CD4-positive, alpha-beta memory T cell (primary cell): ENCODE measurements at regions not wholly inside any gene's neighbourhood (a gene's known extent, or its start where the extent isn't known, plus 50 kb on each side); places are given as distances from the start of the nearest gene placed in this dataset.
"Not testable (repeated sequence)": the region's sequence is repeated elsewhere in the genome, so short reads cannot be mapped to it uniquely, and the experiment has no call there.

Source experiments
- CTCF ChIA-PET: fragments of 350-600 bp; sonication (Branson Sonifier 250); formaldehyde crosslinking; loops from one replicate; lab custom pipeline; 2021; ENCODE audit warnings: inconsistent platforms; ENCODE audit not compliant: partially characterized antibody; lab: Charles Lee
- POLR2A ChIA-PET: fragments of 350-600 bp; sonication (Branson Sonifier 250); formaldehyde crosslinking; loops from one replicate; lab custom pipeline; 2021; ENCODE audit not compliant: partially characterized antibody; lab: Charles Lee
- DNase-seq, 5 donors: peaks; one replicate each; pipeline versions ENCODE4 v3.0.0 to v3.0.0-alpha.2; 2020 to 2022; ENCODE audit warnings: mixed read lengths in 1 of 5
- H3K27ac ChIP-seq: one replicate; pipeline ENCODE4 v1.7.0; 2013; ENCODE audit warnings: low read depth, low read length
- H3K27me3 ChIP-seq: 2 replicates; pipeline ENCODE4 v1.7.0; 2013; ENCODE audit warnings: mild to moderate bottlenecking, low read length, moderate library complexity; ENCODE audit not compliant: insufficient read depth
- H3K36me3 ChIP-seq: 2 replicates; pipeline ENCODE4 v1.7.0; 2013; ENCODE audit warnings: mild to moderate bottlenecking, low read length, moderate library complexity; ENCODE audit not compliant: insufficient read depth
- H3K4me1 ChIP-seq: 2 replicates; pipeline ENCODE4 v1.7.0; 2013; ENCODE audit warnings: mild to moderate bottlenecking, low read length, moderate library complexity; ENCODE audit not compliant: insufficient read depth
- H3K4me3 ChIP-seq, 2 donors: one replicate each; pipeline ENCODE4 v1.7.0; 2013; ENCODE audit warnings: low read length in 2 of 2, mild to moderate bottlenecking in 1 of 2
- H3K9me3 ChIP-seq, 2 donors: one replicate each; pipeline ENCODE4 v1.7.0; 2013; ENCODE audit warnings: low read length in 2 of 2, control low read depth in 1 of 2; ENCODE audit not compliant: control insufficient read depth in 1 of 2
- H3K27ac Mint-ChIP-seq, 7 donors: one replicate each; pipeline ENCODE4 v1.8.0; 2020 to 2021; ENCODE audit warnings: mixed read lengths in 7 of 7, mild to moderate bottlenecking in 6 of 7, inconsistent platforms in 3 of 7, moderate library complexity in 3 of 7
- H3K27me3 Mint-ChIP-seq, 2 donors: one replicate each; pipeline ENCODE4 v1.8.0; 2020 to 2021; ENCODE audit warnings: mixed read lengths in 2 of 2
- H3K36me3 Mint-ChIP-seq, 2 donors: one replicate each; pipeline ENCODE4 v1.8.0; 2020 to 2021; ENCODE audit warnings: mixed read lengths in 2 of 2, inconsistent platforms in 1 of 2, mild to moderate bottlenecking in 1 of 2
- H3K4me1 Mint-ChIP-seq, 4 donors: one replicate each; pipeline ENCODE4 v1.8.0; 2020 to 2021; ENCODE audit warnings: mixed read lengths in 4 of 4, mild to moderate bottlenecking in 1 of 4
- H3K4me3 Mint-ChIP-seq, 8 donors: one replicate each; pipeline ENCODE4 v1.8.0; 2020 to 2021; ENCODE audit warnings: mixed read lengths in 8 of 8, mild to moderate bottlenecking in 7 of 8, moderate library complexity in 6 of 8, inconsistent platforms in 3 of 8
- H3K9me3 Mint-ChIP-seq, 8 donors: one replicate each; pipeline ENCODE4 v1.8.0; 2020 to 2021; ENCODE audit warnings: mixed read lengths in 8 of 8, mild to moderate bottlenecking in 5 of 8, inconsistent platforms in 3 of 8, moderate library complexity in 1 of 8
- intact Hi-C: fragments of 100-400 bp; cut with micrococcal nuclease; formaldehyde crosslinking; loops from one replicate; pipeline ENCODE4 v1.15.1; 2023

- intact Hi-C loops = no loop called here
- no peak overlapping the region for H3K4me3 ChIP-seq
- no peak overlapping the region for H3K4me3 Mint-ChIP-seq
- H3K9me3 ChIP-seq = no peaks in the 10 kb centered on the region
- no peak overlapping the region for H3K27ac ChIP-seq
- H3K9me3 Mint-ChIP-seq = peaks cover 0 to 8% (median 3%) of the 10 kb centered on the region in 8 donors
- POLR2A ChIA-PET = no interaction called here
- no peaks in the 10 kb centered on the region for H3K27me3 Mint-ChIP-seq
- no peaks in the 10 kb centered on the region for H3K27me3 ChIP-seq
- no peaks in the 10 kb centered on the region for H3K36me3 Mint-ChIP-seq
- H3K4me1 ChIP-seq = no peaks in the 10 kb centered on the region
- no peak overlapping the region for H3K27ac Mint-ChIP-seq
- H3K4me1 Mint-ChIP-seq = no peaks in the 10 kb centered on the region
- no peaks in the 10 kb centered on the region for H3K36me3 ChIP-seq
- CTCF ChIA-PET = no interaction called here
- DNase-seq = no peak
These were observed 752.5 kb upstream of the PCDH10 start for GRCh38 chr4:132396636-132397035.

- H3K27ac ChIP-seq = no peak overlapping the region
- Mint-ChIP-seq H3K4me1 (no peaks in the 10 kb centered on the region), H3K36me3 (no peaks in the 10 kb centered on the region), H3K27ac (no peak overlapping the region), H3K9me3 (peaks cover 3 to 24% (median 9%) of the 10 kb centered on the region in 8 donors), H3K27me3 (no peaks in the 10 kb centered on the region), H3K4me3 (no peak overlapping the region)
- intact Hi-C loops = no loop called here
- H3K36me3 ChIP-seq = no peaks in the 10 kb centered on the region
- POLR2A ChIA-PET = no interaction called here
- no peak for DNase-seq
- no peaks in the 10 kb centered on the region for H3K9me3 ChIP-seq
- H3K27me3 ChIP-seq = no peaks in the 10 kb centered on the region
- CTCF ChIA-PET = no interaction called here
- no peaks in the 10 kb centered on the region for H3K4me1 ChIP-seq
- no peak overlapping the region for H3K4me3 ChIP-seq
These were observed 731.9 kb upstream of the PCDH10 start for GRCh38 chr4:132417220-132417619.

- peaks cover 2 to 14% (median 6%) of the 10 kb centered on the region in 8 donors for H3K9me3 Mint-ChIP-seq
- intact Hi-C loops = no loop called here
- no peaks in the 10 kb centered on the region for H3K36me3 ChIP-seq
- H3K9me3 ChIP-seq = no peaks in the 10 kb centered on the region
- H3K27me3 ChIP-seq = no peaks in the 10 kb centered on the region
- CTCF ChIA-PET = no interaction called here
- no peak overlapping the region for H3K27ac ChIP-seq
- no peaks in the 10 kb centered on the region for H3K36me3 Mint-ChIP-seq
- H3K4me1 Mint-ChIP-seq = no peaks in the 10 kb centered on the region
- H3K4me1 ChIP-seq = no peaks in the 10 kb centered on the region
- POLR2A ChIA-PET = no interaction called here
- no peaks in the 10 kb centered on the region for H3K27me3 Mint-ChIP-seq
- H3K4me3 ChIP-seq = no peak overlapping the region
- no peak for DNase-seq
- H3K27ac Mint-ChIP-seq = no peak overlapping the region
- no peak overlapping the region for H3K4me3 Mint-ChIP-seq
These were observed 722.0 kb upstream of the PCDH10 start for GRCh38 chr4:132427125-132427524.

- Mint-ChIP-seq H3K27me3 (no peaks in the 10 kb centered on the region), H3K4me1 (no peaks in the 10 kb centered on the region), H3K4me3 (no peak overlapping the region), H3K9me3 (peaks cover 0 to 6% (median 3%) of the 10 kb centered on the region in 8 donors), H3K36me3 (no peaks in the 10 kb centered on the region), H3K27ac (no peak overlapping the region)
- ChIA-PET POLR2A (no interaction called here), CTCF (interaction anchor here (0.6 kb wide), 1 partner anchor 202 kb away, joined by 3 read pairs; no protein-coding TSS in a partner anchor)
- no peak for DNase-seq
- H3K27me3 ChIP-seq = no peaks in the 10 kb centered on the region
- H3K4me1 ChIP-seq = no peaks in the 10 kb centered on the region
- H3K4me3 ChIP-seq = no peak overlapping the region
- intact Hi-C loops = no loop called here
- H3K36me3 ChIP-seq = no peaks in the 10 kb centered on the region
- H3K27ac ChIP-seq = no peak overlapping the region
- H3K9me3 ChIP-seq = no peaks in the 10 kb centered on the region
These were observed 712.0 kb upstream of the PCDH10 start for GRCh38 chr4:132437117-132437516.

GRCh38 chr4:132445386-132445785 is 703.7 kb upstream of the PCDH10 start:
- no peak overlapping the region for H3K4me3 ChIP-seq
- no peaks in the 10 kb centered on the region for H3K36me3 ChIP-seq
- H3K27me3 ChIP-seq = no peaks in the 10 kb centered on the region
- ChIA-PET CTCF (no interaction called here), POLR2A (no interaction called here)
- intact Hi-C loops = no loop called here
- H3K27me3 Mint-ChIP-seq = no peaks in the 10 kb centered on the region
- no peak overlapping the region for H3K27ac Mint-ChIP-seq
- H3K36me3 Mint-ChIP-seq = no peaks in the 10 kb centered on the region
- no peaks in the 10 kb centered on the region for H3K4me1 Mint-ChIP-seq
- H3K9me3 ChIP-seq = no peaks in the 10 kb centered on the region
- H3K4me3 Mint-ChIP-seq = no peak overlapping the region
- no peak for DNase-seq
- H3K4me1 ChIP-seq = no peaks in the 10 kb centered on the region
- H3K9me3 Mint-ChIP-seq = peaks cover 0 to 13% (median 8%) of the 10 kb centered on the region in 8 donors
- no peak overlapping the region for H3K27ac ChIP-seq

- H3K36me3 ChIP-seq, H3K36me3 Mint-ChIP-seq, H3K4me3 Mint-ChIP-seq, DNase-seq, intact Hi-C loops, H3K27me3 Mint-ChIP-seq, H3K9me3 ChIP-seq, H3K27ac ChIP-seq, H3K4me1 ChIP-seq, H3K27me3 ChIP-seq, H3K4me3 ChIP-seq, POLR2A ChIA-PET, H3K4me1 Mint-ChIP-seq, H3K27ac Mint-ChIP-seq, CTCF ChIA-PET: not testable (repeated sequence)
- peaks cover 3 to 31% (median 15%) of the 10 kb centered on the region in 8 donors for H3K9me3 Mint-ChIP-seq
These were observed 691.1 kb upstream of the PCDH10 start for GRCh38 chr4:132457987-132458386.

GRCh38 chr4:132479543-132479942 is 669.6 kb upstream of the PCDH10 start:
- no peaks in the 10 kb centered on the region for H3K4me1 ChIP-seq
- Mint-ChIP-seq H3K4me3 (no peak overlapping the region), H3K27ac (no peak overlapping the region), H3K36me3 (no peaks in the 10 kb centered on the region), H3K27me3 (no peaks in the 10 kb centered on the region), H3K9me3 (peaks cover 0 to 11% (median 5%) of the 10 kb centered on the region in 8 donors), H3K4me1 (no peaks in the 10 kb centered on the region)
- POLR2A ChIA-PET = no interaction called here
- DNase-seq = no peak
- no peak overlapping the region for H3K27ac ChIP-seq
- H3K27me3 ChIP-seq = no peaks in the 10 kb centered on the region
- intact Hi-C loops = no loop called here
- no peaks in the 10 kb centered on the region for H3K36me3 ChIP-seq
- CTCF ChIA-PET = no interaction called here
- no peak overlapping the region for H3K4me3 ChIP-seq
- H3K9me3 ChIP-seq = peaks cover 0 to 3% of the 10 kb centered on the region in 2 donors

- ChIA-PET POLR2A (no interaction called here), CTCF (no interaction called here)
- Mint-ChIP-seq H3K36me3 (no peaks in the 10 kb centered on the region), H3K27me3 (no peaks in the 10 kb centered on the region), H3K4me3 (no peak overlapping the region), H3K4me1 (no peaks in the 10 kb centered on the region), H3K27ac (no peak overlapping the region), H3K9me3 (peaks cover 0 to 22% (median 8%) of the 10 kb centered on the region in 8 donors)
- no peak for DNase-seq
- Histone ChIP-seq H3K4me1 (no peaks in the 10 kb centered on the region), H3K9me3 (no peaks in the 10 kb centered on the region), H3K27ac (no peak overlapping the region), H3K36me3 (no peaks in the 10 kb centered on the region), H3K27me3 (no peaks in the 10 kb centered on the region), H3K4me3 (no peak overlapping the region)
- intact Hi-C loops = no loop called here
These were observed 660.5 kb upstream of the PCDH10 start for GRCh38 chr4:132488555-132488954.
